Renal cortex interstitium (tissue), 11 donors: ENCODE measurements at regions not wholly inside any gene's neighbourhood (a gene's known extent, or its start where the extent isn't known, plus 50 kb on each side); places are given as distances from the start of the nearest gene placed in this dataset.
A peak's percentile ranks its signal among the peaks of the same experiment; 100 is the strongest.

Experiments
- DNase-seq, 11 donors: peaks; one replicate each; pipeline ENCODE4 v3.0.0-alpha.2; 2013; ENCODE audit warnings: low read depth in 9 of 11, low spot score in 4 of 11; ENCODE audit errors: extremely low read depth in 1 of 11

- DNase-seq = no peak
Measured at GRCh38 chr18:46356278-46357033, 252.3 kb downstream of the HAUS1 start.

GRCh38 chr18:46360102-46360699 lies 256.0 kb downstream of the HAUS1 start:
- no peak for DNase-seq

GRCh38 chr18:46360866-46361265 lies 256.7 kb downstream of the HAUS1 start:
- DNase-seq = no peak

- DNase-seq = no peak
Measured at GRCh38 chr18:46362533-46362932, 258.3 kb downstream of the HAUS1 start.

- no peak for DNase-seq
Measured at GRCh38 chr18:46364048-46364447, 259.9 kb downstream of the HAUS1 start.

GRCh38 chr18:46366201-46366600 lies 262.0 kb downstream of the HAUS1 start:
- peak in 2 of 11 donors; percentile 37 to 45 for DNase-seq

GRCh38 chr18:46366751-46367376 lies 262.7 kb downstream of the HAUS1 start:
- DNase-seq = no peak

GRCh38 chr18:46369323-46369722 lies 265.1 kb downstream of the HAUS1 start:
- no peak for DNase-seq

- DNase-seq = no peak
Measured at GRCh38 chr18:46370898-46371297, 266.7 kb downstream of the HAUS1 start.

- no peak for DNase-seq
Measured at GRCh38 chr18:46372670-46373069, 268.5 kb downstream of the HAUS1 start.

- no peak for DNase-seq
Measured at GRCh38 chr18:46373131-46373530, 268.9 kb downstream of the HAUS1 start.

GRCh38 chr18:46373791-46374190 lies 269.6 kb downstream of the HAUS1 start:
- DNase-seq = no peak

GRCh38 chr18:46374850-46375249 lies 270.7 kb downstream of the HAUS1 start:
- no peak for DNase-seq

GRCh38 chr18:46377557-46377956 lies 273.4 kb downstream of the HAUS1 start:
- no peak for DNase-seq

- DNase-seq = no peak
Measured at GRCh38 chr18:46378126-46378863, 274.1 kb downstream of the HAUS1 start.

- DNase-seq = no peak
Measured at GRCh38 chr18:46378864-46379207, 274.7 kb downstream of the HAUS1 start.

GRCh38 chr18:46379323-46379950 lies 275.3 kb downstream of the HAUS1 start:
- DNase-seq = no peak

- DNase-seq = no peak
Measured at GRCh38 chr18:46385124-46385523, 271.9 kb downstream of the LOXHD1 start.

GRCh38 chr18:46386788-46387187 lies 270.2 kb downstream of the LOXHD1 start:
- DNase-seq = peak in 2 of 11 donors; percentile 24 to 32
